ENCODE measurements at regions not wholly inside any gene's neighbourhood (a gene's known extent, or its start where the extent isn't known, plus 50 kb on each side); places are given as distances from the start of the nearest gene placed in this dataset.

DNA sequence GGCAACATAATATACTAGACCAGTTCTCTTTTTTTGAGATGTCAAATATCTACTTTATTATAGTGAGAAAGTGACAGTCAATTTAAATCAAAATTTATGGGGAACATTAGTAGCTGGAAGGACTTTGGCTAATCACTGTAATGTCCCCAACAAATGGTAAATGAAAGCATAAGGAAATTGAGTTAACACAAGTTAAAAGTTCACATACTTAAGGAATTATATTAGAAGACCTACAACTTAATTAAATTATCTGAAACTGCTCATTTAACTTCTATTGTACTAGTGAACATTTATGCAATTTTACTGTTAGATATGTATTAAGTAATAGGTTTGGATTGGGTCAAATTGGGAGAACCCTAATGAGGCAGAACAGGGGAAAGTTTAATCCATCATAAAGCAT is 160.3 kb upstream of the TENM3 start:
- TF ChIP-seq, protein P1, sequence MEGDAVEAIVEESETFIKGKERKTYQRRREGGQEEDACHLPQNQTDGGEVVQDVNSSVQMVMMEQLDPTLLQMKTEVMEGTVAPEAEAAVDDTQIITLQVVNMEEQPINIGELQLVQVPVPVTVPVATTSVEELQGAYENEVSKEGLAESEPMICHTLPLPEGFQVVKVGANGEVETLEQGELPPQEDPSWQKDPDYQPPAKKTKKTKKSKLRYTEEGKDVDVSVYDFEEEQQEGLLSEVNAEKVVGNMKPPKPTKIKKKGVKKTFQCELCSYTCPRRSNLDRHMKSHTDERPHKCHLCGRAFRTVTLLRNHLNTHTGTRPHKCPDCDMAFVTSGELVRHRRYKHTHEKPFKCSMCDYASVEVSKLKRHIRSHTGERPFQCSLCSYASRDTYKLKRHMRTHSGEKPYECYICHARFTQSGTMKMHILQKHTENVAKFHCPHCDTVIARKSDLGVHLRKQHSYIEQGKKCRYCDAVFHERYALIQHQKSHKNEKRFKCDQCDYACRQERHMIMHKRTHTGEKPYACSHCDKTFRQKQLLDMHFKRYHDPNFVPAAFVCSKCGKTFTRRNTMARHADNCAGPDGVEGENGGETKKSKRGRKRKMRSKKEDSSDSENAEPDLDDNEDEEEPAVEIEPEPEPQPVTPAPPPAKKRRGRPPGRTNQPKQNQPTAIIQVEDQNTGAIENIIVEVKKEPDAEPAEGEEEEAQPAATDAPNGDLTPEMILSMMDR (conservative IDR thresholded peaks at IDR 0.05; ENCODE audit: low read depth, low read length), result no peak
- TF ChIP-seq, protein P2, sequence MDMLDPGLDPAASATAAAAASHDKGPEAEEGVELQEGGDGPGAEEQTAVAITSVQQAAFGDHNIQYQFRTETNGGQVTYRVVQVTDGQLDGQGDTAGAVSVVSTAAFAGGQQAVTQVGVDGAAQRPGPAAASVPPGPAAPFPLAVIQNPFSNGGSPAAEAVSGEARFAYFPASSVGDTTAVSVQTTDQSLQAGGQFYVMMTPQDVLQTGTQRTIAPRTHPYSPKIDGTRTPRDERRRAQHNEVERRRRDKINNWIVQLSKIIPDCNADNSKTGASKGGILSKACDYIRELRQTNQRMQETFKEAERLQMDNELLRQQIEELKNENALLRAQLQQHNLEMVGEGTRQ (IDR thresholded peaks at IDR 0.05; ENCODE audit: low read depth, low read length), result no peak
- TF ChIP-seq CEBPB (IDR thresholded peaks at IDR 0.05; ENCODE audit: low read depth, low read length) (no peak), RAD21 (IDR thresholded peaks at IDR 0.05; ENCODE audit: low read length) (no peak), SMC3 (IDR thresholded peaks at IDR 0.05; ENCODE audit: low read depth, low read length) (no peak), POLR2A (IDR thresholded peaks at IDR 0.05; ENCODE audit: low read depth, low read length) (no peak), MAFK (IDR thresholded peaks at IDR 0.05; ENCODE audit: low read depth, low read length) (no peak), BHLHE40 (IDR thresholded peaks at IDR 0.05; ENCODE audit: low read depth, low read length) (no peak), MAZ (IDR thresholded peaks at IDR 0.05; ENCODE audit: borderline replicate concordance, low read depth, low read length) (no peak), FOS (IDR thresholded peaks at IDR 0.05; ENCODE audit: low read depth, low read length) (no peak), RCOR1 (IDR thresholded peaks at IDR 0.05; ENCODE audit: insufficient replicate concordance, low read length) (no peak), CHD1 (IDR thresholded peaks at IDR 0.05; ENCODE audit: low read depth, low read length) (no peak), RFX5 (IDR thresholded peaks at IDR 0.05; ENCODE audit: low read depth, low read length) (no peak)

All from IMR-90 (cell line).